GM13977 (cell line): ENCODE measurements at regions not wholly inside any gene's neighbourhood (a gene's known extent, or its start where the extent isn't known, plus 50 kb on each side); places are given as distances from the start of the nearest gene placed in this dataset.

Source experiments
- DNase-seq: peaks from one replicate; pipeline ENCODE4 v3.0.0; 2012; ENCODE audit warnings: low spot score
- CTCF ChIP-seq: IDR thresholded peaks from 2 replicates; pipeline ENCODE4 v1.5.1; 2012; ENCODE audit warnings: mild to moderate bottlenecking, control low read depth; ENCODE audit not compliant: insufficient read depth; ENCODE audit errors: extremely low read depth, missing control alignments
- in situ Hi-C: fragments of 300-500 bp; cut with MboI; formaldehyde crosslinking; loops from one replicate; pipeline ENCODE4 v1.12.0; 2022; ENCODE audit warnings: low sequenced_read_pairs, low pct_unique_long_range_greater_than_20kb, mixed read lengths, inconsistent platforms; ENCODE audit not compliant: unreplicated experiment

GRCh38 chr4:15245006-15245530 lies 182.8 kb upstream of the C1QTNF7 start:
- in situ Hi-C loops: loop anchor here (25.0 kb wide), 1 partner anchor 217 kb away; the partner anchor contains the start of gene CC2D2A
- no peak for TF ChIP-seq CTCF
- DNase-seq: no peak

DNA sequence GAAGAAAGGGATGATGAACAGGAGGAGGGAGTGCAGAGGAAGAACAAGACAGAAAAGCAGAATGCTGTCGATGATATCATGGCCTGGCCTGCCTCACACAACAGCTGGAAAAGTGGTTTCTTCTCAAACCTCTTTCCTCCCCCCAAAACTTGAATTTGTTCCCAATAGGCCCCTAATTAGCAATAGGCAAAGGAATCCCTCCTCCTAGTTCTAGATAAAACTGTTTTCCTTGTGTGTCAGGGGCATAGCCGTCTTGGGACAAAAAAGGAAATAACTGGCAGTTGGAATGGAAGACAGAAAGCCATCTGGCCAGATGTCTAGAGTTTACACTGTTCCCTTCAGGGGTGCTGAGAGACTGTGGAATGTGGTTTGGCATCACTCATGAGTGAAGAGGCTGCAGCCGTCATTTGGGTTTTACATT lies 177.8 kb upstream of the C1QTNF7 start:
- in situ Hi-C loops: no loop called here
- no peak for TF ChIP-seq CTCF
- DNase-seq: no peak

DNA sequence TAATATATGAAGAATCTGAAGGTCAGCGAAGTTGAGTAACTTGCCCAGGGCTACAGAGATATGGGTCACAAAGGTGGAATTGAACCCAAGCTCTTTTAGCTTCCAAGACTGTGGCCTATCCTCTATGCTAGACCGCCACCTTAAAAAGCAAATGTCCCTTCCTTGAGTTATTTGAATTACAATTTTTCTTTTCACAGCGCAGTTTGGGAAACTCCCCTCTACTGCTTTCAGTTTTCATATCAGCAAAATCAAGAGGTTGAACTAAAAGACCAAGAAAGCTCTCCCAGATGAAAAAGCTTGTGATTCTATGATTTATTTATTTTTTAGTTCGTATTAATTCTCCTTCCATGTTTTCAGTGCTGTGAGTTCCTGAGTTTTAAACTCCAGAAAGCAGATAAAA lies 174.5 kb upstream of the C1QTNF7 start:
- no peak for TF ChIP-seq CTCF
- peak; percentile 54 for DNase-seq
- in situ Hi-C loops: no loop called here

DNA sequence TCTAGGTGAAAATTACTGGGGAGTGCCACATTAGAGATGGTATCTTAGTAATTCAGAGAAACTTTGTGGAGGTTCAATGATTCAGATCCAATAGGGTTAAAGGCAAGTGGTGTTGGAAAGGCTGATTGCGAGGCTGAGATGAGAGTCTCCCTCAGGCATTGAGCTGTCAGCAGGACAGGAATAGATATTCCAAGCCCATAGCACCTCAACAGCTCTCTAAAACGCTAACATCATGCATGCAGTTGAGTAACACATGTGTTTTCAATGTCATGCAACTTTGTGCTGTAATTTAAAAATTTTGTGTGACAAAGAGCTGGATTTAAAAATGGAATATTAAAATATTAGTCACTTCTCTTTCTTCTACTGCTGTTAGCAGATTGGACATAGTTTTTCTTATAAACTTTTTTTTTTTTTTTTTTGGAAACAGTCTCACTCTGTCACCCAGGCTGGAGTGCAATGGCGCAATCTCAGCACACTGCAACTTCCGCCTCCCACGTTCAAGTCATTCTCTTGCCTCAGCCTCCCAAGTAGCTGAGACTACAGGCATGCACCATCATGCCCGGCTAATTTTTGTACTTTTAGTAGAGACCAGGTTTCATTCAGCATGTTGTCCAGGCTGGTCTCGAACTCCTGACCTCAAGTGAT lies 173.5 kb upstream of the C1QTNF7 start:
- DNase-seq: no peak
- no peak for TF ChIP-seq CTCF
- in situ Hi-C loops: no loop called here

GRCh38 chr4:15255537-15255936 lies 172.3 kb upstream of the C1QTNF7 start:
- DNase-seq: no peak
- no peak for TF ChIP-seq CTCF
- in situ Hi-C loops: no loop called here

GRCh38 chr4:15260758-15261157 lies 167.1 kb upstream of the C1QTNF7 start:
- no peak for TF ChIP-seq CTCF
- DNase-seq: no peak
- in situ Hi-C loops: no loop called here
